GM10248 (cell line): ENCODE measurements at regions not wholly inside any gene's neighbourhood (a gene's known extent, or its start where the extent isn't known, plus 50 kb on each side); places are given as distances from the start of the nearest gene placed in this dataset.

ENCODE experiments used
- CTCF ChIA-PET: fragments of 300-600 bp; sonication (Branson Sonifier 250); formaldehyde crosslinking; extraction: SDS; loops from one replicate; lab custom pipeline; 2021; ENCODE audit warnings: antibody characterized with exemption; lab: Yijun Ruan, JAX
- POLR2A ChIA-PET: fragments of 350-650 bp; sonication (Branson Sonifier 250); formaldehyde crosslinking; extraction: SDS; loops from one replicate; lab custom pipeline; 2020; ENCODE audit warnings: antibody characterized with exemption; lab: Yijun Ruan, JAX
- DNase-seq: peaks from one replicate; pipeline ENCODE4 v3.0.0; 2012; ENCODE audit errors: extremely low spot score
- CTCF ChIP-seq: IDR thresholded peaks from 2 replicates; pipeline ENCODE4 v1.5.1; 2012; ENCODE audit warnings: mild to moderate bottlenecking, low read depth; ENCODE audit errors: extremely low read depth, missing control alignments, control extremely low read depth

GRCh38 chr9:13377171-13377925 is 97.9 kb upstream of the MPDZ start:
- ChIA-PET POLR2A (no interaction called here), CTCF (interaction anchor here (3.7 kb wide), 1 partner anchor 11 kb away, joined by 13 read pairs; no protein-coding TSS in a partner anchor)
- no peak for DNase-seq
- no peak for TF ChIP-seq CTCF

- ChIA-PET CTCF (interaction anchor here (1.1 kb wide), 1 partner anchor 17 kb away, joined by 3 read pairs; no protein-coding TSS in a partner anchor), POLR2A (no interaction called here)
- DNase-seq, result no peak
- no peak for TF ChIP-seq CTCF
Observed at GRCh38 chr9:13372510-13372909, 93.0 kb upstream of the MPDZ start.

GRCh38 chr9:13369431-13369830 is 89.9 kb upstream of the MPDZ start:
- CTCF ChIA-PET, result no interaction called here
- no peak for DNase-seq
- no peak for TF ChIP-seq CTCF
- POLR2A ChIA-PET, result no interaction called here

GRCh38 chr9:13367784-13368183 is 88.3 kb upstream of the MPDZ start:
- no peak for TF ChIP-seq CTCF
- ChIA-PET CTCF (interaction anchor here (2.9 kb wide), 1 partner anchor 9 kb away, joined by 13 read pairs; no protein-coding TSS in a partner anchor), POLR2A (no interaction called here)
- DNase-seq, result no peak

- ChIA-PET POLR2A (no interaction called here), CTCF (interaction anchor here (1.0 to 2.9 kb wide), 2 partner anchors 12 kb away, joined by 4 to 13 read pairs; no protein-coding TSS in a partner anchor)
- DNase-seq, result no peak
- TF ChIP-seq CTCF, result no peak
Observed at GRCh38 chr9:13364271-13365000, 84.9 kb upstream of the MPDZ start.

GRCh38 chr9:13361076-13361475 is 81.6 kb upstream of the MPDZ start:
- TF ChIP-seq CTCF, result no peak
- DNase-seq, result no peak
- ChIA-PET CTCF (no interaction called here), POLR2A (no interaction called here)
